Eye (tissue), 1 donor: ENCODE measurements at regions not wholly inside any gene's neighbourhood (a gene's known extent, or its start where the extent isn't known, plus 50 kb on each side); places are given as distances from the start of the nearest gene placed in this dataset.

Experiments
- DNase-seq: peaks from one replicate; pipeline ENCODE4 v3.0.0-alpha.2; 2015

GRCh38 chr5:123787635-123788034 lies 275.7 kb downstream of the CSNK1G3 start:
- DNase-seq: no peak

GRCh38 chr5:123787136-123787535 lies 275.2 kb downstream of the CSNK1G3 start:
- DNase-seq: no peak

GRCh38 chr5:123786411-123786810 lies 274.4 kb downstream of the CSNK1G3 start:
- no peak for DNase-seq

- DNase-seq: peak; percentile 81
These were observed 273.4 kb downstream of the CSNK1G3 start for GRCh38 chr5:123785162-123786071.

- no peak for DNase-seq
These were observed 271.4 kb downstream of the CSNK1G3 start for GRCh38 chr5:123783421-123783820.

- DNase-seq: no peak
These were observed 266.7 kb downstream of the CSNK1G3 start for GRCh38 chr5:123778641-123779040.

GRCh38 chr5:123776761-123777160 lies 264.8 kb downstream of the CSNK1G3 start:
- no peak for DNase-seq

- no peak for DNase-seq
These were observed 259.7 kb downstream of the CSNK1G3 start for GRCh38 chr5:123771715-123772114.

GRCh38 chr5:123763201-123763600 lies 251.2 kb downstream of the CSNK1G3 start:
- no peak for DNase-seq

- no peak for DNase-seq
These were observed 244.8 kb downstream of the CSNK1G3 start for GRCh38 chr5:123756816-123757215.

GRCh38 chr5:123756318-123756665 lies 244.3 kb downstream of the CSNK1G3 start:
- no peak for DNase-seq

- peak; percentile 67 for DNase-seq
These were observed 243.8 kb downstream of the CSNK1G3 start for GRCh38 chr5:123755653-123756317.

GRCh38 chr5:123754908-123755307 lies 242.9 kb downstream of the CSNK1G3 start:
- peak; percentile 68 for DNase-seq

- DNase-seq: peak; percentile 83
These were observed 242.2 kb downstream of the CSNK1G3 start for GRCh38 chr5:123753937-123754891.

- DNase-seq: no peak
These were observed 241.4 kb downstream of the CSNK1G3 start for GRCh38 chr5:123753180-123753936.

GRCh38 chr5:123752552-123753179 lies 240.7 kb downstream of the CSNK1G3 start:
- DNase-seq: peak; percentile 54

- DNase-seq: no peak
These were observed 239.7 kb downstream of the CSNK1G3 start for GRCh38 chr5:123751670-123752069.

- DNase-seq: no peak
These were observed 236.3 kb downstream of the CSNK1G3 start for GRCh38 chr5:123748239-123748638.

- no peak for DNase-seq
These were observed 234.8 kb downstream of the CSNK1G3 start for GRCh38 chr5:123746683-123747360.

- DNase-seq: no peak
These were observed 232.1 kb downstream of the CSNK1G3 start for GRCh38 chr5:123743990-123744583.

GRCh38 chr5:123735384-123735783 lies 223.4 kb downstream of the CSNK1G3 start:
- DNase-seq: no peak
